HG03039 (cell line): ENCODE measurements at regions not wholly inside any gene's neighbourhood (a gene's known extent, or its start where the extent isn't known, plus 50 kb on each side); places are given as distances from the start of the nearest gene placed in this dataset.

Source experiments
- ATAC-seq: cut with Tn5 transposase; IDR thresholded peaks from one replicate; pipeline ENCODE4 v1.9.1; 2021; ENCODE audit warnings: mild to moderate bottlenecking, moderate library complexity; ENCODE audit not compliant: unreplicated experiment

- no peak for ATAC-seq
Observed at GRCh38 chr16:85289760-85290625, 177.7 kb upstream of the CIBAR2 start.

- no peak for ATAC-seq
Observed at GRCh38 chr16:85290626-85291301, 178.5 kb upstream of the CIBAR2 start.

- no peak for ATAC-seq
Observed at GRCh38 chr16:85291302-85292148, 179.3 kb upstream of the CIBAR2 start.

GRCh38 chr16:85293458-85293857, 181.2 kb upstream of the CIBAR2 start:
- no peak for ATAC-seq

- no peak for ATAC-seq
Observed at GRCh38 chr16:85293904-85294642, 181.8 kb upstream of the CIBAR2 start.

- no peak for ATAC-seq
Observed at GRCh38 chr16:85294810-85295508, 182.7 kb upstream of the CIBAR2 start.

GRCh38 chr16:85296859-85297660, 184.8 kb upstream of the CIBAR2 start:
- no peak for ATAC-seq

GRCh38 chr16:85297881-85298280, 185.6 kb upstream of the CIBAR2 start:
- ATAC-seq: no peak

GRCh38 chr16:85300406-85300968, 188.2 kb upstream of the CIBAR2 start:
- ATAC-seq: no peak

- ATAC-seq: no peak
Observed at GRCh38 chr16:85301231-85301630, 189.0 kb upstream of the CIBAR2 start.

GRCh38 chr16:85302018-85302847, 190.0 kb upstream of the CIBAR2 start:
- no peak for ATAC-seq

- ATAC-seq: no peak
Observed at GRCh38 chr16:85302848-85303353, 190.6 kb upstream of the CIBAR2 start.

- ATAC-seq: no peak
Observed at GRCh38 chr16:85303354-85303883, 191.1 kb upstream of the CIBAR2 start.

- ATAC-seq: no peak
Observed at GRCh38 chr16:85304337-85304736, 192.1 kb upstream of the CIBAR2 start.

- no peak for ATAC-seq
Observed at GRCh38 chr16:85306071-85306792, 194.0 kb upstream of the CIBAR2 start.

GRCh38 chr16:85306793-85307551, 194.7 kb upstream of the CIBAR2 start:
- no peak for ATAC-seq
